NCI-H510A (cell line): ENCODE measurements at regions not wholly inside any gene's neighbourhood (a gene's known extent, or its start where the extent isn't known, plus 50 kb on each side); places are given as distances from the start of the nearest gene placed in this dataset.

Experiments used
- DNase-seq: peaks from one replicate; lab custom pipeline; 2025; lab: John Stamatoyannopoulos, UW

- DNase-seq = no peak
These were observed 292.1 kb upstream of the RORB start for GRCh38 chr9:74205056-74205455.

- no peak for DNase-seq
These were observed 278.6 kb upstream of the RORB start for GRCh38 chr9:74218385-74219063.

GRCh38 chr9:74220327-74220726 is 276.8 kb upstream of the RORB start:
- no peak for DNase-seq

GRCh38 chr9:74236857-74237256 is 260.3 kb upstream of the RORB start:
- DNase-seq = no peak

GRCh38 chr9:74245866-74246497 is 251.2 kb upstream of the RORB start:
- no peak for DNase-seq

- DNase-seq = no peak
These were observed 241.6 kb upstream of the RORB start for GRCh38 chr9:74255489-74255984.

- DNase-seq = no peak
These were observed 221.1 kb upstream of the RORB start for GRCh38 chr9:74275872-74276508.

GRCh38 chr9:74277532-74277931 is 219.6 kb upstream of the RORB start:
- DNase-seq = no peak

- no peak for DNase-seq
These were observed 215.5 kb upstream of the RORB start for GRCh38 chr9:74281674-74282073.

GRCh38 chr9:74282526-74283253 is 214.4 kb upstream of the RORB start:
- DNase-seq = no peak

GRCh38 chr9:74284581-74285450 is 212.3 kb upstream of the RORB start:
- no peak for DNase-seq

GRCh38 chr9:74293479-74293878 is 203.7 kb upstream of the RORB start:
- no peak for DNase-seq

GRCh38 chr9:74303945-74304344 is 193.2 kb upstream of the RORB start:
- DNase-seq = no peak

GRCh38 chr9:74304598-74304997 is 192.5 kb upstream of the RORB start:
- DNase-seq = no peak

GRCh38 chr9:74309654-74310053 is 187.5 kb upstream of the RORB start:
- no peak for DNase-seq

GRCh38 chr9:74317235-74317634 is 179.9 kb upstream of the RORB start:
- DNase-seq = no peak

GRCh38 chr9:74321396-74321795 is 175.7 kb upstream of the RORB start:
- DNase-seq = no peak

- no peak for DNase-seq
These were observed 174.3 kb upstream of the RORB start for GRCh38 chr9:74322661-74323314.

GRCh38 chr9:74330487-74331214 is 166.5 kb upstream of the RORB start:
- DNase-seq = no peak

- DNase-seq = no peak
These were observed 165.5 kb upstream of the RORB start for GRCh38 chr9:74331607-74332006.
